K562 (cell line): ENCODE measurements at regions not wholly inside any gene's neighbourhood (a gene's known extent, or its start where the extent isn't known, plus 50 kb on each side); places are given as distances from the start of the nearest gene placed in this dataset.

Experiments used
- CC2D1A ChIP-seq: fragments of 450-650 bp; IDR thresholded peaks from 2 replicates; pipeline ENCODE4 v1.6.1; 2017; ENCODE audit warnings: mild to moderate bottlenecking
- ELK3 ChIP-seq: fragments of 450-650 bp; formaldehyde crosslinking; IDR thresholded peaks from 2 replicates; pipeline ENCODE4 v1.4.0; 2020; ENCODE audit warnings: mild to moderate bottlenecking
- EP300 ChIP-seq: IDR thresholded peaks from 2 replicates; pipeline ENCODE4 v1.6.1; 2012; ENCODE audit warnings: low read length, improper control_type of control experiment
- MAFG ChIP-seq: fragments of 450-650 bp; conservative IDR thresholded peaks from 2 replicates; pipeline ENCODE4 v1.6.1; 2016; ENCODE audit warnings: missing genetic modification characterization, missing compliant biosample characterization
- MEF2A ChIP-seq: IDR thresholded peaks from 2 replicates; pipeline ENCODE4 v1.6.1; 2011; ENCODE audit warnings: low read depth, mild to moderate bottlenecking, low read length, moderate library complexity; ENCODE audit not compliant: control insufficient read depth
- MEIS2 ChIP-seq: fragments of 450-650 bp; IDR thresholded peaks from 2 replicates; pipeline ENCODE4 v1.6.1; 2014; ENCODE audit warnings: mild to moderate bottlenecking; ENCODE audit not compliant: partially characterized antibody
- NCOA2 ChIP-seq, 2 experiments: fragments of 450-650 bp; IDR thresholded peaks; 2 replicates each; pipeline ENCODE4 v1.6.1; 2018; ENCODE audit warnings: mild to moderate bottlenecking in 2 of 2, moderate library complexity in 1 of 2; ENCODE audit not compliant: partially characterized antibody in 2 of 2
- ZBTB17 ChIP-seq: fragments of 450-650 bp; formaldehyde crosslinking; IDR thresholded peaks from 2 replicates; pipeline ENCODE4 v1.4.0; 2020; ENCODE audit warnings: mild to moderate bottlenecking
- ZNF24 ChIP-seq: fragments of 450-650 bp; IDR thresholded peaks from 2 replicates; pipeline ENCODE4 v1.6.1; 2016
- ZSCAN32 ChIP-seq: fragments of 450-650 bp; formaldehyde crosslinking; IDR thresholded peaks from 2 replicates; pipeline ENCODE4 v1.4.0; 2020; ENCODE audit warnings: mild to moderate bottlenecking, moderate library complexity
- TF ChIP-seq, protein P1 (sequence below): fragments of 250-450 bp; sonication (Bioruptor Pico); IDR thresholded peaks from 2 replicates; pipeline ENCODE4 v1.4.0; 2020; ENCODE audit warnings: mild to moderate bottlenecking, moderate library complexity

- no peak for TF ChIP-seq EP300
- no peak for TF ChIP-seq ZBTB17 (CRISPR knock-in tag)
- TF ChIP-seq ZNF24 = no peak
- no peak for TF ChIP-seq MAFG
- no peak for TF ChIP-seq NCOA2 (IDR thresholded peaks at IDR 0.05; ENCODE audit: partially characterized antibody in 2 of 2)
- TF ChIP-seq, protein P1, sequence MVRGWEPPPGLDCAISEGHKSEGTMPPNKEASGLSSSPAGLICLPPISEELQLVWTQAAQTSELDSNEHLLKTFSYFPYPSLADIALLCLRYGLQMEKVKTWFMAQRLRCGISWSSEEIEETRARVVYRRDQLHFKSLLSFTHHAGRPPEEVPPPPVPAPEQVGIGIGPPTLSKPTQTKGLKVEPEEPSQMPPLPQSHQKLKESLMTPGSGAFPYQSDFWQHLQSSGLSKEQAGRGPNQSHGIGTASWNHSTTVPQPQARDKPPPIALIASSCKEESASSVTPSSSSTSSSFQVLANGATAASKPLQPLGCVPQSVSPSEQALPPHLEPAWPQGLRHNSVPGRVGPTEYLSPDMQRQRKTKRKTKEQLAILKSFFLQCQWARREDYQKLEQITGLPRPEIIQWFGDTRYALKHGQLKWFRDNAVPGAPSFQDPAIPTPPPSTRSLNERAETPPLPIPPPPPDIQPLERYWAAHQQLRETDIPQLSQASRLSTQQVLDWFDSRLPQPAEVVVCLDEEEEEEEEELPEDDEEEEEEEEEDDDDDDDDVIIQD (CRISPR knock-in tag) = no peak
- TF ChIP-seq MEF2A = no peak
- no peak for TF ChIP-seq ELK3
- TF ChIP-seq CC2D1A = no peak
- no peak for TF ChIP-seq MEIS2
- no peak for TF ChIP-seq ZSCAN32 (CRISPR knock-in tag)
These were observed 379.3 kb upstream of the PCDH15 start for GRCh38 chr10:55180357-55180756.
